Panc1 (cell line): ENCODE measurements at regions not wholly inside any gene's neighbourhood (a gene's known extent, or its start where the extent isn't known, plus 50 kb on each side); places are given as distances from the start of the nearest gene placed in this dataset.

Source experiments
- ATAC-seq: fragments of 200-7000 bp; cut with Tn5 transposase; 2 replicates; pipeline ENCODE4 v1.9.1; 2020; ENCODE audit warnings: mild to moderate bottlenecking, moderate library complexity
- BruUV-seq: library from RNA; stranded (reverse); fragments of 400-500 nt; replicated peaks from 2 replicates; lab custom pipeline; 2021; lab: Mats Ljungman, UMichigan
- CTCF ChIA-PET: fragments of 300-600 bp; sonication (Branson Sonifier 250); formaldehyde crosslinking; loops from one replicate; lab custom pipeline; 2022; ENCODE audit warnings: antibody characterized with exemption; lab: Charles Lee
- POLR2A ChIA-PET: fragments of 300-600 bp; sonication (Branson Sonifier 250); formaldehyde crosslinking; loops from one replicate; lab custom pipeline; 2022; ENCODE audit warnings: antibody characterized with exemption; lab: Charles Lee
- DNase-seq: peaks from one replicate; pipeline ENCODE4 v3.0.0-alpha.2; 2010; ENCODE audit warnings: low read depth, low spot score
- H3K27ac ChIP-seq: 2 replicates; pipeline ENCODE4 v1.5.1; 2011; ENCODE audit warnings: mild to moderate bottlenecking, low read length, inconsistent platforms
- H3K27me3 ChIP-seq: fragments of 200-500 bp; sonication (Bioruptor generic); 2 replicates; pipeline ENCODE4 v1.6.0; 2014; ENCODE audit warnings: low read length, inconsistent platforms; ENCODE audit not compliant: control insufficient read depth, insufficient read depth
- H3K36me3 ChIP-seq: fragments of 200-500 bp; sonication (Bioruptor generic); 2 replicates; pipeline ENCODE4 v1.5.1; 2014; ENCODE audit warnings: inconsistent platforms, mild to moderate bottlenecking, low read length, moderate library complexity; ENCODE audit not compliant: control insufficient read depth, insufficient read depth
- H3K4me1 ChIP-seq: 2 replicates; pipeline ENCODE4 v1.5.1; 2011; ENCODE audit warnings: inconsistent platforms, mild to moderate bottlenecking, low read length, moderate library complexity; ENCODE audit not compliant: control insufficient read depth, insufficient read depth
- H3K4me3 ChIP-seq, 2 experiments: 2 replicates each; pipeline ENCODE4 v1.5.1; 2011 to 2012; ENCODE audit warnings: low read depth in 2 of 2, low read length in 2 of 2, mild to moderate bottlenecking in 2 of 2, inconsistent platforms in 1 of 2, moderate library complexity in 1 of 2
- H3K9me3 ChIP-seq: fragments of 200-500 bp; sonication (Bioruptor generic); 2 replicates; pipeline ENCODE4 v1.5.1; 2014; ENCODE audit warnings: low read depth, mild to moderate bottlenecking, inconsistent platforms, low read length, moderate library complexity; ENCODE audit not compliant: control insufficient read depth, insufficient read depth
- CTCF ChIP-seq: fragments of 450-650 bp; IDR thresholded peaks from 2 replicates; pipeline ENCODE4 v1.5.1; 2017; ENCODE audit warnings: mild to moderate bottlenecking
- POLR2AphosphoS5 ChIP-seq: IDR thresholded peaks from 2 replicates; pipeline ENCODE4 v1.6.1; 2012; ENCODE audit warnings: mild to moderate bottlenecking, low read depth, low read length, moderate library complexity
- SIN3A ChIP-seq: IDR thresholded peaks from 2 replicates; pipeline ENCODE4 v1.6.1; 2012; ENCODE audit warnings: low read depth, mild to moderate bottlenecking, low read length, moderate library complexity, borderline replicate concordance; ENCODE audit not compliant: insufficient read depth
- TCF7L2 ChIP-seq: IDR thresholded peaks from 2 replicates; pipeline ENCODE4 v1.6.1; 2011; ENCODE audit warnings: mild to moderate bottlenecking, low read depth, low read length, inconsistent platforms
- in situ Hi-C: cut with HindIII; loops from 2 replicates; pipeline ENCODE4 v1.10.0; 2016; ENCODE audit warnings: low sequenced_read_pairs, low pct_unique_long_range_greater_than_20kb
- intact Hi-C: fragments of 100-400 bp; cut with micrococcal nuclease; formaldehyde crosslinking; loops from one replicate; pipeline ENCODE4 v1.10.0; 2022; ENCODE audit not compliant: unreplicated experiment
- TF ChIP-seq, protein P1 (sequence below), 2 experiments: IDR thresholded peaks; 2 replicates each; pipeline ENCODE4 v1.6.1; 2011 to 2012; ENCODE audit warnings: low read depth in 2 of 2, control low read depth in 1 of 2, low read length in 1 of 2, mild to moderate bottlenecking in 1 of 2, moderate library complexity in 1 of 2; ENCODE audit not compliant: insufficient read depth in 1 of 2

DNA sequence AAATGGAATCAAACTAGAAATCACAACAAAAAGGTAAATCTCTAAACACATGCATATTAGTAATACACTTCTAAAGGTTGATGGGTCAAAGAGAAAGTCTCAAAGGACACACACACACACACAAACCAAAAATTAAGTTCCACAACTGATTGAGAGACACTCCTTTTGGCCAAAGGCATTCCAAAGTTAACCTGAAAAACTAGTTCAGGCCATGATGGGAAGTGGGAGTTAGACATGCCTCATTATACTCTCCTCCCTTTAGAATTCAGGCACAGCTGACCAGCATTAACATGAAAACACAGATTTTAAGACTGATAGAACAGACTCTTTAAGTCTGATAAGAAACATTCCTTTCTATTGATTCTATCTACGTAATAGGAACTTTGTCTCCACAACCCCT is 332.4 kb upstream of the IGFBP3 start:
- intact Hi-C loops (no loop called here), in situ Hi-C loops (no loop called here)
- Histone ChIP-seq H3K27me3 (no peaks in the 10 kb centered on the region), H3K4me3 (no peak overlapping the region), H3K9me3 (peaks cover 4% of the 10 kb centered on the region; the same call in 1 of the 2 replicates), H3K36me3 (no peaks in the 10 kb centered on the region), H3K4me1 (no peaks in the 10 kb centered on the region), H3K27ac (no peak overlapping the region)
- ChIA-PET CTCF (no interaction called here), POLR2A (no interaction called here)
- BruUV-seq = no TSS peak
- no peak for DNase-seq
- TF ChIP-seq SIN3A = no peak
- TF ChIP-seq CTCF = no peak
- no peak for TF ChIP-seq POLR2AphosphoS5
- TF ChIP-seq, protein P1, sequence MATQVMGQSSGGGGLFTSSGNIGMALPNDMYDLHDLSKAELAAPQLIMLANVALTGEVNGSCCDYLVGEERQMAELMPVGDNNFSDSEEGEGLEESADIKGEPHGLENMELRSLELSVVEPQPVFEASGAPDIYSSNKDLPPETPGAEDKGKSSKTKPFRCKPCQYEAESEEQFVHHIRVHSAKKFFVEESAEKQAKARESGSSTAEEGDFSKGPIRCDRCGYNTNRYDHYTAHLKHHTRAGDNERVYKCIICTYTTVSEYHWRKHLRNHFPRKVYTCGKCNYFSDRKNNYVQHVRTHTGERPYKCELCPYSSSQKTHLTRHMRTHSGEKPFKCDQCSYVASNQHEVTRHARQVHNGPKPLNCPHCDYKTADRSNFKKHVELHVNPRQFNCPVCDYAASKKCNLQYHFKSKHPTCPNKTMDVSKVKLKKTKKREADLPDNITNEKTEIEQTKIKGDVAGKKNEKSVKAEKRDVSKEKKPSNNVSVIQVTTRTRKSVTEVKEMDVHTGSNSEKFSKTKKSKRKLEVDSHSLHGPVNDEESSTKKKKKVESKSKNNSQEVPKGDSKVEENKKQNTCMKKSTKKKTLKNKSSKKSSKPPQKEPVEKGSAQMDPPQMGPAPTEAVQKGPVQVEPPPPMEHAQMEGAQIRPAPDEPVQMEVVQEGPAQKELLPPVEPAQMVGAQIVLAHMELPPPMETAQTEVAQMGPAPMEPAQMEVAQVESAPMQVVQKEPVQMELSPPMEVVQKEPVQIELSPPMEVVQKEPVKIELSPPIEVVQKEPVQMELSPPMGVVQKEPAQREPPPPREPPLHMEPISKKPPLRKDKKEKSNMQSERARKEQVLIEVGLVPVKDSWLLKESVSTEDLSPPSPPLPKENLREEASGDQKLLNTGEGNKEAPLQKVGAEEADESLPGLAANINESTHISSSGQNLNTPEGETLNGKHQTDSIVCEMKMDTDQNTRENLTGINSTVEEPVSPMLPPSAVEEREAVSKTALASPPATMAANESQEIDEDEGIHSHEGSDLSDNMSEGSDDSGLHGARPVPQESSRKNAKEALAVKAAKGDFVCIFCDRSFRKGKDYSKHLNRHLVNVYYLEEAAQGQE (IDR thresholded peaks at IDR 0.05; ENCODE audit: insufficient read depth in 1 of 2, low read depth in 2 of 2, low read length in 1 of 2) = no peak
- TF ChIP-seq TCF7L2 = no peak
- no peak for ATAC-seq

DNA sequence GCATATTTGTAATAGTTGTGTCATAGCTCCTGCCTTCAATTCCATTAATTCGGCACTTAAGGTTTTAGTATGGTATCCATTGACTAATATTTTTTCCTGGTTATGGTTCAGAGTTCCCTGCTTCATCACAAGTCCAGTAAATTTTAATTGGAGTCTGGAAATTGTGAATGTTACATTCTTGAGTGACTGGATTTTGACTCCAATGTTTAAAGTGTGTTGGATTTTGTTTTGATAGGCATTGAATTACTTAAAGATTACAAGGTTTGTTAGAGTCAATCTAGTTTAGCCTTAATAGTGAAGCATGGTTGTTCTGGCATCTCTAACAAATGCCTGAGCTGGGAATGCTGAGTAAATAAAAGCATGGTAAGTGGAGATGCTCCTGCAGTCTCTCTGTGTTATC is 326.6 kb upstream of the IGFBP3 start:
- Histone ChIP-seq H3K4me1 (no peaks in the 10 kb centered on the region), H3K9me3 (no peaks in the 10 kb centered on the region), H3K36me3 (no peaks in the 10 kb centered on the region), H3K4me3 (no peak overlapping the region), H3K27me3 (no peaks in the 10 kb centered on the region), H3K27ac (no peak overlapping the region)
- ChIA-PET POLR2A (no interaction called here), CTCF (no interaction called here)
- TF ChIP-seq, protein P1 (IDR thresholded peaks at IDR 0.05; ENCODE audit: insufficient read depth in 1 of 2, low read depth in 2 of 2, low read length in 1 of 2) = no peak
- TF ChIP-seq POLR2AphosphoS5 (no peak), SIN3A (no peak), TCF7L2 (no peak), CTCF (no peak)
- DNase-seq (no peak), ATAC-seq (no peak)
- intact Hi-C loops = no loop called here
- no TSS peak for BruUV-seq
- in situ Hi-C loops = no loop called here
